Activated naive CD4-positive, alpha-beta T cell (primary cell): ENCODE measurements at regions not wholly inside any gene's neighbourhood (a gene's known extent, or its start where the extent isn't known, plus 50 kb on each side); places are given as distances from the start of the nearest gene placed in this dataset.

ENCODE experiments used
- DNase-seq, 4 experiments: peaks; one replicate each; lab custom pipeline; 2025; lab: John Stamatoyannopoulos, UW

- DNase-seq: no peak
These were observed 800.9 kb downstream of the BRD1 start for GRCh38 chr22:49026494-49027367.

DNA sequence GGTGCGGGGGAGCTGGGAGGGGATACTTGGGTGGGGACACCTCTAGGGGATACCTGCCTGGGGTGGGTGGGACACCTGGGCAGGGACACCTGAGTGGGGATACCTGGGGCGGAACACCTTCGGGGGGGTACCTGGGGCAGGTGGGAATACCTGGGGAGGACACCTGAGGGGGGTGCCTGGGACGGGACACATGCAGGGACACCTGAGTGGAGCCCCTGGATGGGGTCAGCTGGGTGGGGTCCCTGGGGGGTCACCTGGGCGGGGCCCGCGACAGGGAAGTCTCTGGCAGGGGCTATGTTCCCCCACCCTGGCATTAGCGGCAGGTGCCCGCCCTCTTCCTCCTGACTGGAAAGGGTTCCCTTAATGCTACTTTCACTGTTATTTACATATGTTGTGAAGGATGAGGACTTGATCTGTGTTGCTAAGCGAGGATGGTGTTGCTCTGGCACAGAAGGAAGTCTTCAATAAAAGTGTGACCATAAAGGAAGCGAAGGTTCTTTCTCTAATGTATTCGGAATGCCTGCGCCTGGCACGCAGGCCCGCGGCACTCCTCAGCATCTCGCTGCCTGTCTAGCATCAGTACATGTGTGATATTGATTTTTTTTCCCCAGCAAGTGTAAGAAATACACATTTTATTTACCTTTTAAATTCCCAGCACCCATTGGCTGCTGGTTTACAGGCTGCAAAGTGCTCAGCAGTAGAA, 801.7 kb downstream of the BRD1 start:
- no peak for DNase-seq

DNA sequence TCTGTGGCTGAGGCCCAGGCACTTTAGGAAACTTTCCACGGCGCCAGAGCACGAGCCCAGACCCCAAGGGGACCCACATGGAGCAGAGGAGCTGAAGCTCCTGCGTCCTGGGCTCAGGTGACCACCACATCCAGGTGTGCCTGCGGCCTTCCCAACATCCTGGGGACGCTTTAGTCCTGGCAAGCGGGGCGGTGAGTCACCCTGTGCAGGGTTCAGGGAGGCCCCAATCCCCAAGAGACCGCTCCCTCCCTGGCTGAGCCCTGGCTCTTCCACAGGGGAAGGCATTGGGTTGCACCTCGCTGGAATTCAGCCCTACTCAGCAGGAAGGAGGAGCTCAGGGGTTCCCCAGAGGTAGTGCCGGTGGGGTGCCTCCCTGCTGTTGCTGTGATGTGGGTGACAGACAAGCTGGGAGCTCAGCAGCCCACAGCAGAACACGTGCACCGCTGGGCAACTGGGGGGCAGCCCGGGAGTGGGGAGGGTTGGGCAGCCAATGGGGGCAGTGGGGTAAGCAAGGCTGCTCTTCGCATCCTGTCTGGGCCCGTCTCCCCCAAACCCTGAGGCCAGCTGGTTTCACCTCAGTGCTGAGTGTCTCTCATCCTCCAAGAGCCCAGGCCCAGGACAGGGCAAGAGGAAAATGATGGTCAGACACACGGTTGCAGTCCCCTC, 802.8 kb downstream of the BRD1 start:
- DNase-seq: no peak

GRCh38 chr22:49023879-49024774, 803.5 kb downstream of the BRD1 start:
- DNase-seq: no peak

GRCh38 chr22:49023161-49023878, 804.4 kb downstream of the BRD1 start:
- no peak for DNase-seq

GRCh38 chr22:49022816-49023160, 804.9 kb downstream of the BRD1 start:
- no peak for DNase-seq

GRCh38 chr22:49021926-49022815, 805.5 kb downstream of the BRD1 start:
- DNase-seq: no peak

- no peak for DNase-seq
These were observed 806.3 kb downstream of the BRD1 start for GRCh38 chr22:49021131-49021925.

GRCh38 chr22:49019737-49020713, 807.6 kb downstream of the BRD1 start:
- no peak for DNase-seq

DNA sequence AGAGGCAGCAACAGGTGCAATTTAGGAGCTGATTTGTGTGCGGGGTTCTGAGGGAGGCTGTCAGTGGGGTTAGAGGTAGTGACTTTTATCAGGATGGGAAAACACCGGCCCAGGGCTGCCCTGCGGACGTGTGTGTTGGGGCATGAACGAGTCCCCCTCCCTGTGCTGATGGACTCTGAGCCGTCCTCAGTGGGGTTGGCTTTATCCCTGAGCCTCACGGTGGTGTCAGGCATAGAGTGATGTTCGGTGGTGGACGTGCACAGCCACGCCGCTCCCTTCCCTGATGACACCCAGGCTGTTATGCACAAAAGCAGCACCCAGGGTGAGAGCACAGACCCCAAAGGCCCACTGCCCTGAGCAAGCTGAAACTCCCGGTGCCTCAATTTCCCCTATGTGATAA, 809.1 kb downstream of the BRD1 start:
- no peak for DNase-seq

- DNase-seq: no peak
These were observed 810.0 kb downstream of the BRD1 start for GRCh38 chr22:49017482-49018329.

DNA sequence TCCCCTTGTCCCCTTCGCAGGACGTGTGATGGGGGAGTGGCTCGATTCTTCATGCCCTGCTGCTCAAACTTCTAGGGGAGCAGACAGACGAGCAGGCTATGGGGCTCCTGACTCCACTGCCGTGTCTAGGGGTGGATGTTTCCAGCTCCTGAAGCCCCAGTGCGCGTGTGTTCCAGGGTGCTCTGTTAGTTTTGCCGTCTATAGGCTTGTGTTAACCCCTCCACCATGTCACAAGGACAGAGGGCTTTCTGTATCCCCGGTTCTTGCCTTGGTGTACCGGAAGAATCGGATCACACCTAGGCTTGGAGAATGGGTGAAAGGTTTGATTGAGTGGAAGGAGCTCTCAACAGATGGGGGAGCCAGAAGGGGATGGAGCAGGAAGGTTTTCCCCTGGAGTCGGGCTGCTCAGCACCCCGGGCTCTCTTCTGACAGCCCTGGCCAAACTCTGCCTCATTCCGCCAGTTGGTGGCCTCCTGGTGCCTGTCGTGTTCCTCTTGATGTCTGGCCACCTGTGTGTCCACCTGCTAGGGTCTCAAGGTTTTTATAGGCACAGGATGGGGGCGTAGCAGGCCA, 810.7 kb downstream of the BRD1 start:
- no peak for DNase-seq

- no peak for DNase-seq
These were observed 811.4 kb downstream of the BRD1 start for GRCh38 chr22:49015993-49016908.

- DNase-seq: no peak
These were observed 812.2 kb downstream of the BRD1 start for GRCh38 chr22:49015459-49015858.
